Choroid plexus epithelial cell (primary cell): ENCODE measurements at regions not wholly inside any gene's neighbourhood (a gene's known extent, or its start where the extent isn't known, plus 50 kb on each side); places are given as distances from the start of the nearest gene placed in this dataset.
A peak's percentile ranks its signal among the peaks of the same experiment; 100 is the strongest.

Experiments
- DNase-seq: peaks from one replicate; pipeline ENCODE4 v3.0.0-alpha.2; 2010; ENCODE audit warnings: low read depth
- H3K4me3 ChIP-seq: 2 replicates; pipeline ENCODE4 v1.5.1; 2011; ENCODE audit warnings: low read depth, mild to moderate bottlenecking, control low read depth, low read length, moderate library complexity
- TF ChIP-seq, protein P1 (sequence below): conservative IDR thresholded peaks from 2 replicates; pipeline ENCODE4 v1.5.1; 2011; ENCODE audit warnings: low read depth, mild to moderate bottlenecking, control low read depth, inconsistent platforms, low read length, moderate library complexity

DNA sequence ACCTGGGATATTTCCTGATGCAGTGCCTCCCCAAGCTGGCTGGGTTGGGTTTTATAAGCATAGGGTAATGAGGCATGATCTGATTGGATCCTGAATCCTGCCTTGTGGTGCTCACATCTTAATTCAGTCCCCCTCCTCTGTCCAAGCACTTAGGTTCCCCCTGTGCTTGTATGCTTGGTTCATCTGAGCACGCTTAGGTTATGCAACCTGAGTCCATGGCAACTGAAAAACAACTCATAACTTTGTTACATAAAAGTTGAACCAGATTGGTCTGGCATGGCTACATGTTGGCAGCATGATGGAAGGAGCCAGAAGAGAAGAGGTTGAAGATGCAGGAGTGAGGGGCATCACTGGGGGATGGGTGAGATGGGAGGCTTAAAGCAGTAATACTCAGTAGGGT is 57.3 kb upstream of the OSBPL3 start:
- H3K4me3 ChIP-seq: no peak overlapping the region
- TF ChIP-seq, protein P1, sequence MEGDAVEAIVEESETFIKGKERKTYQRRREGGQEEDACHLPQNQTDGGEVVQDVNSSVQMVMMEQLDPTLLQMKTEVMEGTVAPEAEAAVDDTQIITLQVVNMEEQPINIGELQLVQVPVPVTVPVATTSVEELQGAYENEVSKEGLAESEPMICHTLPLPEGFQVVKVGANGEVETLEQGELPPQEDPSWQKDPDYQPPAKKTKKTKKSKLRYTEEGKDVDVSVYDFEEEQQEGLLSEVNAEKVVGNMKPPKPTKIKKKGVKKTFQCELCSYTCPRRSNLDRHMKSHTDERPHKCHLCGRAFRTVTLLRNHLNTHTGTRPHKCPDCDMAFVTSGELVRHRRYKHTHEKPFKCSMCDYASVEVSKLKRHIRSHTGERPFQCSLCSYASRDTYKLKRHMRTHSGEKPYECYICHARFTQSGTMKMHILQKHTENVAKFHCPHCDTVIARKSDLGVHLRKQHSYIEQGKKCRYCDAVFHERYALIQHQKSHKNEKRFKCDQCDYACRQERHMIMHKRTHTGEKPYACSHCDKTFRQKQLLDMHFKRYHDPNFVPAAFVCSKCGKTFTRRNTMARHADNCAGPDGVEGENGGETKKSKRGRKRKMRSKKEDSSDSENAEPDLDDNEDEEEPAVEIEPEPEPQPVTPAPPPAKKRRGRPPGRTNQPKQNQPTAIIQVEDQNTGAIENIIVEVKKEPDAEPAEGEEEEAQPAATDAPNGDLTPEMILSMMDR: no peak
- peak; percentile 42 for DNase-seq

DNA sequence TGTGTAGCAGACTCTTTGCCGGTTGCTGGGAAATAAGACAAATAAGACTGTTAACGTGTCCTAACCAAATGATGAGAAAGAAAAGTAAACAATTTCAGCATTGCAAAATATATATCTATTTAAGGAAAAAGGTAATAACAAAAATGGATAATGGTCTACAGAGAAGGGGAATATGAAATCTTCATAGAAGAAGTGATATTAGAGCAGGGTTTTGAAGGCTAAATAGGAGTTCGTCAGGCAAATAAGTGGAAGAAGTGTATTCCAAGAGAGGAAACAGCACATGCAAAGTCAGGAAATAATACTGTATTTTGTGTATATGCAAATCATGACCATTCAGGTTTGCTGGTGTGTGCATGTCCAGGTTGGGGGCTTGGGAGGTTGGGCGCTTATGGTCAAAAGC is 55.3 kb upstream of the OSBPL3 start:
- H3K4me3 ChIP-seq: no peak overlapping the region
- TF ChIP-seq, protein P1: no peak
- no peak for DNase-seq

DNA sequence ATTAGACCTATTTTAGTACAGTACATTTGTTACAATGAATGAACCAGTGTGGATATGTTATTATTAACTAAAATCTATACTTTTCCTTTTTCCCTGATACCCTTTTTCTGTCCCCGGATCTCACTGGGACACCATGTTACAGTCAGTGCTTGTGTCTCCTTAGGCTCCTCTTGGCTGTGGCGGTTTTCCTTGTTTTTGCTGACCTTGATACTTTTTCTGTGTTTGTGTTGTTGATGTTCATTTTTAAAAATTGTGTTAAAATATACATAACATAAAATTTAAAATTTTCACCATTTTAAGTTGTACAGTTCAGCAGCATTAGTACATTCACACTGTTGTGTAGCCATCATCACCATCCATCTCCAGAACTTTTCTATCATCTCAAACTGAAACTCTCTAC is 54.2 kb upstream of the OSBPL3 start:
- no peak overlapping the region for H3K4me3 ChIP-seq
- TF ChIP-seq, protein P1: no peak
- no peak for DNase-seq

DNA sequence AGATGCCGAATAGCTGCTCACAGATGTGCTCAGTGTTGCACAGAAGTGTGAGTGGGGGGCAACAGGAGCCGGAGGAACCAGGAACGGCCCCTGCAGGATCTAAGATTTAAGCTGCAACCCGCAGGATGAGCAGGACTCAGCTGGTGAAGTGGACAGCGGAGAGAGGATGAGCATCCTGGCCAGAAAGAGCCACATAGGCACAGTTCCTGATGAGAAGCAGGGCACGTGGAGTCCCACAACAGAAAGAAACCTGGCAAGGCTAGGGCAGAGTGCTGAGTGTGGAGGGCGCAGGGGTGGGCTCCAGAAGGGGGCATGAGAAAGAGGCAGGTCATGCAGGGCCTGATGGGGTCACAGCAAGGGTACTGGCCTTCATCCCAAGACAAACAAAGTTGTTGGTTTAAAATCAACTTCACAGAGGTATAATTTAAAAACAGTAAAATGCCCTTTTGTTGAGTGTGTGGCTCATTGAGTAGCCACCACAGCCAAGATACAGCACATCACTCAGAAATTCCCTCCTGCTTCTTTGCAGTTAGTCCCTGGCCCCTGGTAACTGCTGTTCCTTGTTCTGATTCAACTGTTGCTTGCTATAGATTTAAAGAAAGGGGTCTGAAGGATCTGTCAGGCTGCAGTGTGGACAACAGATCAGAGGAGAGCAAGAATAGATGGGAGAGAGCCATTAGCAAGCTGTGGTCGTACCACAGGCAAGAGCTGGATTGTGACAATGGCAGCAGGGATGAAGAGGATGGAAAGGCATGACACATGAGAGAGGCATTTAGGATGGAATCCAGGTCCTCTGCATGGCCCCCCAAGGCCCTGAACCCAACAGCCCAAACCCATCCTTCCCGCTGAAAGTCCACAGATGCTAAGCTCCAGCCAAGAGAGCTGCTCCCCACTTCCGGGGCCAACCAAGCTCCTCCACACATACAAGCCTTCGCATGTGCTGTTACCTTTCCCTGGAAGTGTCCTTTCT is 53.1 kb upstream of the OSBPL3 start:
- H3K4me3 ChIP-seq: no peak overlapping the region
- TF ChIP-seq, protein P1: no peak
- DNase-seq: no peak

DNA sequence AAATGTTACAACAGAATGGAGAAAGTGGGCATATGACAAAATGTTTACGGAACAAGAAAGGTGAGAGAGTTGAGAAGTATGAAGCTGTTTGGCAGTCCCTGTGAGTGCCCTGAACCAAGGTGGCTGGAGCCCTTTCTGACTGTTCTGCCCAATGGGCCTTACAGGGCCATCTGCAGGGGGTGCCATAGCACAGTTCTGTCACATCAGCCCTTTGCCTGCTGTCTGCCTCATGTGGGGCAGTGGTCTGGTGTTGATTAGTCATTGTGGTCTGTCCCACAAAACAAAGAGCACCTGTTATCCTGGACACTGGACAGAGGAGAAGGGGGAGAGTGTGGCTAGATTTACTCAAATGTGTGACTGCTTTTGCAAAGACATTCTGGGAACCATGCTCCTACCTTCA is 51.5 kb upstream of the OSBPL3 start:
- H3K4me3 ChIP-seq: no peak overlapping the region
- DNase-seq: no peak
- TF ChIP-seq, protein P1: no peak

DNA sequence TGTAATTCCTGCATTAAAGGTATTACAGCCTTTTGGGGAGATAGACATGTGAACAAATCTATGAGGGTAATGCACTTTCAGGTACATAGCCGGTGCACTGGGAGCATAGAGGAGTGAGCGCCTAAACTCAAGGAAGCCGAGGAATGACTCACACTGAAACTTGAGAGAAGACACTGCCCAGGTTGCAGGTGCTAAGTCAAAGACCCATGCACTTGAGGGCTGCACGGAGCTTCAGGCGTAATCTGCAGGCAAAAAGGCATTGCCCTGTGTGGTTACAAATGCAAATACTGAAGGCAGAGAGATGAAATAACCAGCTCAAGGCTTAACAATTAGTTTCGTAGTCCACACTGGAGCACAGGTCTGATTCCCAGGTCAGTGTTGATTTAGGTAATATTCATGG is 51.0 kb upstream of the OSBPL3 start:
- TF ChIP-seq, protein P1: no peak
- no peak for DNase-seq
- H3K4me3 ChIP-seq: no peak overlapping the region
